GM23338 (cell line): ENCODE measurements at regions not wholly inside any gene's neighbourhood (a gene's known extent, or its start where the extent isn't known, plus 50 kb on each side); places are given as distances from the start of the nearest gene placed in this dataset.

ENCODE experiments used
- ATAC-seq: fragments of 200-7000 bp; cut with Tn5 transposase; 3 replicates; pipeline ENCODE4 v1.9.1; 2020
- DNase-seq: peaks from one replicate; pipeline ENCODE4 v3.0.0-alpha.2; 2015; ENCODE audit warnings: low spot score
- H2AFZ ChIP-seq: fragments of 200-600 bp; sonication (generic); 2 replicates; pipeline ENCODE4 v1.8.0; 2016; ENCODE audit warnings: antibody characterized with exemption, mild to moderate bottlenecking, moderate library complexity
- H3F3A ChIP-seq: fragments of 200-600 bp; sonication (generic); replicated peaks from 2 replicates; pipeline ENCODE4 v1.8.0; 2017; ENCODE audit warnings: antibody characterized with exemption, mixed run types, low read depth
- H3K27ac ChIP-seq: fragments of 200-600 bp; sonication (generic); 2 replicates; pipeline ENCODE4 v1.6.1; 2016; ENCODE audit warnings: low read depth
- H3K27me3 ChIP-seq: fragments of 200-600 bp; sonication (generic); 2 replicates; pipeline ENCODE4 v1.8.0; 2016; ENCODE audit warnings: mild to moderate bottlenecking, mixed run types, moderate library complexity; ENCODE audit not compliant: insufficient read depth
- H3K36me3 ChIP-seq: fragments of 200-600 bp; sonication (generic); 2 replicates; pipeline ENCODE4 v1.8.0; 2016; ENCODE audit warnings: mild to moderate bottlenecking; ENCODE audit not compliant: insufficient read depth
- H3K4me1 ChIP-seq: fragments of 200-600 bp; sonication (generic); 2 replicates; pipeline ENCODE4 v1.8.0; 2016; ENCODE audit warnings: mild to moderate bottlenecking, moderate library complexity; ENCODE audit not compliant: insufficient read depth
- H3K4me2 ChIP-seq: fragments of 200-600 bp; sonication (generic); 2 replicates; pipeline ENCODE4 v1.7.1; 2017; ENCODE audit warnings: mixed run types
- H3K4me3 ChIP-seq: fragments of 200-600 bp; sonication (generic); 2 replicates; pipeline ENCODE4 v1.6.1; 2016; ENCODE audit warnings: mixed run types
- H3K79me2 ChIP-seq: fragments of 200-600 bp; sonication (generic); replicated peaks from 2 replicates; pipeline ENCODE4 v1.8.0; 2017; ENCODE audit warnings: mild to moderate bottlenecking; ENCODE audit not compliant: insufficient read depth
- H3K9me2 ChIP-seq: fragments of 200-600 bp; sonication (generic); 2 replicates; pipeline ENCODE4 v1.8.0; 2017; ENCODE audit not compliant: insufficient read depth
- H4K20me1 ChIP-seq: fragments of 200-600 bp; sonication (generic); replicated peaks from 2 replicates; pipeline ENCODE4 v1.8.0; 2017; ENCODE audit warnings: mild to moderate bottlenecking; ENCODE audit not compliant: insufficient read depth
- H3K27ac Mint-ChIP-seq: 2 replicates; pipeline ENCODE4 v1.8.0; 2020; ENCODE audit warnings: inconsistent platforms, mild to moderate bottlenecking, moderate library complexity, mixed read lengths
- H3K27me3 Mint-ChIP-seq: 3 replicates; pipeline ENCODE4 v1.8.0; 2022; ENCODE audit warnings: low read depth, mild to moderate bottlenecking, moderate library complexity, mixed read lengths, inconsistent platforms; ENCODE audit not compliant: insufficient read depth, poor library complexity
- H3K36me3 Mint-ChIP-seq: 3 replicates; pipeline ENCODE4 v1.8.0; 2021; ENCODE audit warnings: low read depth, mild to moderate bottlenecking, inconsistent platforms, moderate library complexity, mixed read lengths
- H3K4me1 Mint-ChIP-seq: 3 replicates; pipeline ENCODE4 v1.8.0; 2020; ENCODE audit warnings: mild to moderate bottlenecking, inconsistent platforms, mixed read lengths
- H3K4me3 Mint-ChIP-seq: 3 replicates; pipeline ENCODE4 v1.8.0; 2021; ENCODE audit warnings: moderate library complexity, mild to moderate bottlenecking, inconsistent platforms, mixed read lengths
- H3K9me3 Mint-ChIP-seq: 3 replicates; pipeline ENCODE4 v1.8.0; 2020; ENCODE audit warnings: moderate library complexity, mild to moderate bottlenecking, inconsistent platforms, mixed read lengths
- CREB1 ChIP-seq: fragments of 250-450 bp; sonication (Bioruptor Pico); IDR thresholded peaks from 2 replicates; pipeline ENCODE4 v1.5.0; 2020; ENCODE audit warnings: low read depth, mild to moderate bottlenecking, moderate library complexity
- ETS1 ChIP-seq: IDR thresholded peaks from 2 replicates; pipeline ENCODE4 v1.6.1; 2016; ENCODE audit warnings: antibody characterized with exemption
- EZH2 ChIP-seq: fragments of 200-600 bp; sonication (generic); IDR thresholded peaks from one replicate; pipeline ENCODE4 v1.8.0; 2017; ENCODE audit warnings: antibody characterized with exemption, mild to moderate bottlenecking, low read depth; ENCODE audit not compliant: unreplicated experiment
- EZH2phosphoT487 ChIP-seq: fragments of 200-600 bp; sonication (generic); IDR thresholded peaks from one replicate; pipeline ENCODE4 v1.8.1; 2018; ENCODE audit warnings: antibody characterized with exemption; ENCODE audit not compliant: unreplicated experiment
- JUNB ChIP-seq: IDR thresholded peaks from one replicate; pipeline ENCODE4 v1.6.1; 2016; ENCODE audit warnings: antibody characterized with exemption; ENCODE audit not compliant: unreplicated experiment
- NANOG ChIP-seq: IDR thresholded peaks from 2 replicates; pipeline ENCODE4 v1.6.1; 2016; ENCODE audit warnings: antibody characterized with exemption, borderline replicate concordance
- POLR2AphosphoS5 ChIP-seq: IDR thresholded peaks from 2 replicates; pipeline ENCODE4 v1.6.1; 2016; ENCODE audit warnings: antibody characterized with exemption, low read depth
- REST ChIP-seq: IDR thresholded peaks from one replicate; pipeline ENCODE4 v1.6.1; 2018; ENCODE audit warnings: antibody characterized with exemption; ENCODE audit not compliant: unreplicated experiment
- STAT1 ChIP-seq: IDR thresholded peaks from one replicate; pipeline ENCODE4 v1.6.1; 2016; ENCODE audit warnings: antibody characterized with exemption; ENCODE audit not compliant: unreplicated experiment
- ZNF114 ChIP-seq: fragments of 250-450 bp; sonication (Bioruptor Pico); IDR thresholded peaks from 2 replicates; pipeline ENCODE4 v1.5.0; 2020; ENCODE audit warnings: mild to moderate bottlenecking, moderate library complexity
- ZNF331 ChIP-seq: fragments of 250-450 bp; sonication (Bioruptor Pico); IDR thresholded peaks from 2 replicates; pipeline ENCODE4 v1.5.0; 2020; ENCODE audit warnings: low read depth, mild to moderate bottlenecking, moderate library complexity
- ZNF462 ChIP-seq: fragments of 250-450 bp; sonication (Bioruptor Pico); IDR thresholded peaks from 2 replicates; pipeline ENCODE4 v1.5.0; 2020; ENCODE audit warnings: mild to moderate bottlenecking, moderate library complexity
- TF ChIP-seq, protein P1 (sequence below), 2 experiments: fragments of 200-600 bp in 1 of 2; sonication (generic) in 1 of 2; conservative IDR thresholded peaks; 2 replicates each; pipeline versions ENCODE4 v1.5.1 to v1.6.1; 2016 to 2017; ENCODE audit warnings: antibody characterized with exemption in 2 of 2, low read depth in 2 of 2, mild to moderate bottlenecking in 2 of 2, moderate library complexity in 1 of 2

DNA sequence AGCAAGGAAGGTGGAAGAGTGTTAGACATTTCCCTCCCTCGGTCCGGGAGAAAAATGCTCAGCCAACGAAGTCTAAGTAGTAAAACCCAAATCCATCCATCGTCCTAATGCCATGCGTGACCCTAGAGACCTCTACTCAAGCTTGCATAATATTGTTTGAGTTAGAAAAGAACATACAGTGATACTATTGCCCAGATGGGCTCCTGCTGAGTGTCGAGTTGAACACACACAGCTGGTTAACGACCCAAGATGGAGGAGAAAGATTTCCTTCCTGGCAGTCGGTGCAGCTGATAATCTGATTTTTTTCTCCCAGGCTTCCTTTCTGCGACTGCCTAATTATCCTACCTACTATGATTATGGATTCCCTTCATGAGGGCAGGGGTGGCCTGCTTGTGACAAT lies 164.4 kb upstream of the KCNG1 start:
- H3K27ac Mint-ChIP-seq: no peak overlapping the region
- DNase-seq (no peak), ATAC-seq (no peak)
- TF ChIP-seq REST (no peak), JUNB (no peak), ZNF462 (CRISPR knock-in tag) (no peak), ZNF331 (CRISPR knock-in tag) (no peak), STAT1 (no peak), POLR2AphosphoS5 (no peak), ETS1 (no peak), CREB1 (CRISPR knock-in tag) (no peak), EZH2 (no peak), EZH2phosphoT487 (no peak), ZNF114 (CRISPR knock-in tag) (no peak), NANOG (no peak)
- TF ChIP-seq, protein P1, sequence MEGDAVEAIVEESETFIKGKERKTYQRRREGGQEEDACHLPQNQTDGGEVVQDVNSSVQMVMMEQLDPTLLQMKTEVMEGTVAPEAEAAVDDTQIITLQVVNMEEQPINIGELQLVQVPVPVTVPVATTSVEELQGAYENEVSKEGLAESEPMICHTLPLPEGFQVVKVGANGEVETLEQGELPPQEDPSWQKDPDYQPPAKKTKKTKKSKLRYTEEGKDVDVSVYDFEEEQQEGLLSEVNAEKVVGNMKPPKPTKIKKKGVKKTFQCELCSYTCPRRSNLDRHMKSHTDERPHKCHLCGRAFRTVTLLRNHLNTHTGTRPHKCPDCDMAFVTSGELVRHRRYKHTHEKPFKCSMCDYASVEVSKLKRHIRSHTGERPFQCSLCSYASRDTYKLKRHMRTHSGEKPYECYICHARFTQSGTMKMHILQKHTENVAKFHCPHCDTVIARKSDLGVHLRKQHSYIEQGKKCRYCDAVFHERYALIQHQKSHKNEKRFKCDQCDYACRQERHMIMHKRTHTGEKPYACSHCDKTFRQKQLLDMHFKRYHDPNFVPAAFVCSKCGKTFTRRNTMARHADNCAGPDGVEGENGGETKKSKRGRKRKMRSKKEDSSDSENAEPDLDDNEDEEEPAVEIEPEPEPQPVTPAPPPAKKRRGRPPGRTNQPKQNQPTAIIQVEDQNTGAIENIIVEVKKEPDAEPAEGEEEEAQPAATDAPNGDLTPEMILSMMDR (conservative IDR thresholded peaks at IDR 0.05; ENCODE audit: low read depth in 2 of 2): no peak
- Histone ChIP-seq H3K79me2 (no peaks in the 10 kb centered on the region), H3K4me3 (no peak overlapping the region), H3K4me2 (no peak overlapping the region), H4K20me1 (no peaks in the 10 kb centered on the region), H3K27me3 (no peaks in the 10 kb centered on the region), H3K9me2 (no peaks in the 10 kb centered on the region), H3K36me3 (no peaks in the 10 kb centered on the region), H3F3A (no peaks in the 10 kb centered on the region), H3K27ac (no peak overlapping the region), H2AFZ (no peak overlapping the region), H3K4me1 (no peaks in the 10 kb centered on the region)
- no peaks in the 10 kb centered on the region for H3K9me3 Mint-ChIP-seq
- H3K27me3 Mint-ChIP-seq: no peaks in the 10 kb centered on the region
- H3K36me3 Mint-ChIP-seq: no peaks in the 10 kb centered on the region
- peaks cover 4% of the 10 kb centered on the region; the same call in 2 of the 3 replicates for H3K4me1 Mint-ChIP-seq
- H3K4me3 Mint-ChIP-seq: no peak overlapping the region
